ENCODE measurements at regions not wholly inside any gene's neighbourhood (a gene's known extent, or its start where the extent isn't known, plus 50 kb on each side); places are given as distances from the start of the nearest gene placed in this dataset.

DNA sequence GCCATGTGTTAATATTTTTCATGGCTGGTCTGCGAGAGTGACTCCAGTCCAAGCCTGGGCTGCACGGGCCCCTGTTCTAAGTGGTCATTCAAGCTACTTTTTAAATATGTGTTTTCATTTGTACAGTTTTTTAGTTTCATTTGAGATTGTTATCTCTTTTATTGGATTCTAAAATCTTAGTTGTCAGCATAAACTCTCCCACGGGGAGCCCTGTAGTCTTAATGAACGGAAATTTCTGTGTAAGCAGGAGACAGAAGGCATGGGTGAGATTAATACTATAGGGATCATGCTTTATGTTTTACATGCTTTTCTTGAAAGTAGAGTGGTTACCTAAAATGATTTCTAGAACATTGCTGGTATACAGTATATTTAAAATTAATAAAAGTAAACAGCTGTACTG is 373.1 kb upstream of the SLCO3A1 start:
- Histone ChIP-seq H3K4me3 (ENCODE audit: low read length) (no peak overlapping the region), H3K36me3 (ENCODE audit: insufficient read depth, low read length) (no peaks in the 10 kb centered on the region), H3K4me1 (ENCODE audit: insufficient read depth, low read length) (peaks cover 19% of the 10 kb centered on the region), H3K27ac (ENCODE audit: low read depth in 1 of 2, low read length in 2 of 2) (no peak overlapping the region), H3K27me3 (ENCODE audit: control insufficient read depth in 1 of 2, insufficient read depth in 2 of 2, low read length in 2 of 2) (no peaks in the 10 kb centered on the region), H3K9me3 (ENCODE audit: control insufficient read depth in 1 of 2, insufficient read depth in 1 of 2, low read length in 2 of 2) (no peaks in the 10 kb centered on the region)
- H3K36me3 Mint-ChIP-seq (ENCODE audit: low read depth) = no peaks in the 10 kb centered on the region
- TF ChIP-seq, protein P1, sequence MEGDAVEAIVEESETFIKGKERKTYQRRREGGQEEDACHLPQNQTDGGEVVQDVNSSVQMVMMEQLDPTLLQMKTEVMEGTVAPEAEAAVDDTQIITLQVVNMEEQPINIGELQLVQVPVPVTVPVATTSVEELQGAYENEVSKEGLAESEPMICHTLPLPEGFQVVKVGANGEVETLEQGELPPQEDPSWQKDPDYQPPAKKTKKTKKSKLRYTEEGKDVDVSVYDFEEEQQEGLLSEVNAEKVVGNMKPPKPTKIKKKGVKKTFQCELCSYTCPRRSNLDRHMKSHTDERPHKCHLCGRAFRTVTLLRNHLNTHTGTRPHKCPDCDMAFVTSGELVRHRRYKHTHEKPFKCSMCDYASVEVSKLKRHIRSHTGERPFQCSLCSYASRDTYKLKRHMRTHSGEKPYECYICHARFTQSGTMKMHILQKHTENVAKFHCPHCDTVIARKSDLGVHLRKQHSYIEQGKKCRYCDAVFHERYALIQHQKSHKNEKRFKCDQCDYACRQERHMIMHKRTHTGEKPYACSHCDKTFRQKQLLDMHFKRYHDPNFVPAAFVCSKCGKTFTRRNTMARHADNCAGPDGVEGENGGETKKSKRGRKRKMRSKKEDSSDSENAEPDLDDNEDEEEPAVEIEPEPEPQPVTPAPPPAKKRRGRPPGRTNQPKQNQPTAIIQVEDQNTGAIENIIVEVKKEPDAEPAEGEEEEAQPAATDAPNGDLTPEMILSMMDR (IDR thresholded peaks at IDR 0.05) = no peak
- no peak overlapping the region for H3K27ac Mint-ChIP-seq
- peaks cover 3% of the 10 kb centered on the region for H3K9me3 Mint-ChIP-seq
- CTCF ChIA-PET = interaction anchor here (1.0 kb wide), 1 partner anchor 226 kb away, joined by 3 read pairs; no protein-coding TSS in a partner anchor
- ATAC-seq (ENCODE audit: poor library complexity) (no peak), DNase-seq (no peak)
- intact Hi-C loops (cut with DNase I, micrococcal nuclease) = no loop called here
- POLR2A ChIA-PET = no interaction called here
- H3K4me1 Mint-ChIP-seq (ENCODE audit: low read depth) = peaks cover 47% of the 10 kb centered on the region
- no peaks in the 10 kb centered on the region for H3K27me3 Mint-ChIP-seq
- no peak overlapping the region for H3K4me3 Mint-ChIP-seq

DNA sequence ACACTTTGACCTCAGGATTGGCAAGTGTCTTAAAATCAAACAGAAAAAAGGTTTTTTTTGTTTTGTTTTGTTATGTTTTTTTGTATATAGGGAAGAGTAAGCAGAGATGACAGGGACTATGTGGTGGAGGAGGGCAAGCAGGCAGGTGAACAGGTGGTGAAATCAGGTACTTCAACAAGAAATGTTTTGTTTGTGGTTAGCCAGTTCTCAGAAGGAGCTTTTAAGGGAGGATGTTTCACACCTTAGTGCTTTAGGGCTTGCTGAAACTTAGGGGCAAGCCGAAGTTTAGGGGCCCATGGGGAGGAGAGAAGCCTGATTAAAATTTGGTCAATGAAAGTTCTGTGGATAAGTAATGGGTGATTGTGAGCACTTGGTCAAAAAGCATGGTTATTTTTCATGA is 370.7 kb upstream of the SLCO3A1 start:
- intact Hi-C loops (cut with DNase I, micrococcal nuclease) = no loop called here
- Histone ChIP-seq H3K4me3 (ENCODE audit: low read length) (no peak overlapping the region), H3K9me3 (ENCODE audit: control insufficient read depth in 1 of 2, insufficient read depth in 1 of 2, low read length in 2 of 2) (peaks cover 0 to 4% of the 10 kb centered on the region in 2 experiments), H3K27ac (ENCODE audit: low read depth in 1 of 2, low read length in 2 of 2) (no peak overlapping the region), H3K4me1 (ENCODE audit: insufficient read depth, low read length) (peaks cover 22% of the 10 kb centered on the region), H3K36me3 (ENCODE audit: insufficient read depth, low read length) (no peaks in the 10 kb centered on the region), H3K27me3 (ENCODE audit: control insufficient read depth in 1 of 2, insufficient read depth in 2 of 2, low read length in 2 of 2) (no peaks in the 10 kb centered on the region)
- ChIA-PET CTCF (no interaction called here), POLR2A (no interaction called here)
- Mint-ChIP-seq H3K9me3 (peaks cover 3% of the 10 kb centered on the region), H3K4me1 (ENCODE audit: low read depth) (peaks cover 48% of the 10 kb centered on the region), H3K27me3 (no peaks in the 10 kb centered on the region), H3K4me3 (no peak overlapping the region), H3K27ac (peak overlapping the region; percentile 50), H3K36me3 (ENCODE audit: low read depth) (no peaks in the 10 kb centered on the region)
- peak; percentile 71 for ATAC-seq (ENCODE audit: poor library complexity)
- TF ChIP-seq, protein P1 (IDR thresholded peaks at IDR 0.05) = no peak
- DNase-seq = peak in 4 of 14 experiments; percentile 18 to 79 (median 38)

DNA sequence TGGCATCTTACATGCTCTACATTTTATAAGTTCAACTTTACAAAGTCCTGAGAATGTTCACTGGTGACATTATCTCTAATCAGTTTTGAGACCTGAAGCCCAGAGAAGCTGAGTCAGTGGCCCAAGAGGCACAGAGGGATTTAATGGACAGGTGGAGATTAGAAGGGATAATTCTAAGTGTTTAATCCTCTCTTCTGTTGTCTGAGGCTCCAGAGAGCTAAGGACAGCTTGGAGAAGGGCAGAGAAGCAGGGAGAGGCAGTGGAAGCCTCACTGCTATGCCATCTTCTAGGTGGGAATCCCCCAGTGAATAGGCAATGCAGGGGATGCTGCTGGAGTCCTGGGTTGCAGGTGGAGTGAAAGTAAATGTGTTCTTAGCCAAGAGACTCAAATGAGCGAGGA is 369.4 kb upstream of the SLCO3A1 start:
- intact Hi-C loops (cut with DNase I, micrococcal nuclease) = no loop called here
- ChIA-PET POLR2A (no interaction called here), CTCF (no interaction called here)

More for the DNA sequence above, 369.4 kb upstream of the SLCO3A1 start:
- Mint-ChIP-seq H3K4me1 (ENCODE audit: low read depth) (peaks cover 43% of the 10 kb centered on the region), H3K27me3 (no peaks in the 10 kb centered on the region), H3K4me3 (no peak overlapping the region), H3K9me3 (peaks cover 3% of the 10 kb centered on the region), H3K27ac (no peak overlapping the region), H3K36me3 (ENCODE audit: low read depth) (no peaks in the 10 kb centered on the region)
- Histone ChIP-seq H3K27ac (ENCODE audit: low read depth in 1 of 2, low read length in 2 of 2) (no peak overlapping the region), H3K27me3 (ENCODE audit: control insufficient read depth in 1 of 2, insufficient read depth in 2 of 2, low read length in 2 of 2) (no peaks in the 10 kb centered on the region), H3K36me3 (ENCODE audit: insufficient read depth, low read length) (no peaks in the 10 kb centered on the region), H3K4me1 (ENCODE audit: insufficient read depth, low read length) (peaks cover 22% of the 10 kb centered on the region), H3K9me3 (ENCODE audit: control insufficient read depth in 1 of 2, insufficient read depth in 1 of 2, low read length in 2 of 2) (peaks cover 0 to 4% of the 10 kb centered on the region in 2 experiments), H3K4me3 (ENCODE audit: low read length) (no peak overlapping the region)
- DNase-seq (no peak), ATAC-seq (ENCODE audit: poor library complexity) (no peak)
- TF ChIP-seq, protein P1 (IDR thresholded peaks at IDR 0.05) = no peak

All from CD4-positive, alpha-beta T cell (primary cell).